Heart left ventricle (tissue), 16 donors: ENCODE measurements at regions not wholly inside any gene's neighbourhood (a gene's known extent, or its start where the extent isn't known, plus 50 kb on each side); places are given as distances from the start of the nearest gene placed in this dataset.

ENCODE experiments used
- ATAC-seq, 4 donors: fragments of 200-7000 bp; cut with Tn5 transposase; one replicate each; pipeline ENCODE4 v1.9.1; 2020 to 2022; ENCODE audit warnings: moderate library complexity in 4 of 4, mild to moderate bottlenecking in 3 of 4, moderate number of reproducible peaks in 1 of 4
- DNase-seq, 5 donors: peaks; one replicate each; pipeline ENCODE4 v3.0.0-alpha.2; 2020
- H3K27ac ChIP-seq, 12 donors: fragments of 200-600 bp; sonication (generic) in 4 of 12; one replicate each; pipeline versions ENCODE4 v1.5.0 to v1.8.0; 2016 to 2022; ENCODE audit warnings: mild to moderate bottlenecking in 2 of 12
- H3K27me3 ChIP-seq, 9 donors: fragments of 200-600 bp; sonication (generic) in 2 of 9; one replicate each; pipeline versions ENCODE4 v1.5.1 to v1.8.0; 2016 to 2022; ENCODE audit warnings: mild to moderate bottlenecking in 3 of 9
- H3K36me3 ChIP-seq, 9 donors: fragments of 200-600 bp; sonication (generic) in 2 of 9; one replicate each; pipeline versions ENCODE4 v1.5.0 to v1.8.0; 2018 to 2022; ENCODE audit warnings: mild to moderate bottlenecking in 2 of 9
- H3K4me1 ChIP-seq, 12 donors: fragments of 200-600 bp; sonication (generic) in 4 of 12; one replicate each; pipeline versions ENCODE4 v1.5.0 to v1.8.0; 2016 to 2022; ENCODE audit warnings: mild to moderate bottlenecking in 3 of 12
- H3K4me3 ChIP-seq, 12 donors: fragments of 200-600 bp; sonication (generic) in 4 of 12; one replicate each; pipeline versions ENCODE4 v1.5.0 to v1.8.0; 2017 to 2022; ENCODE audit warnings: mild to moderate bottlenecking in 9 of 12, moderate library complexity in 4 of 12
- H3K9me3 ChIP-seq, 12 donors: fragments of 200-600 bp; sonication (generic) in 4 of 12; one replicate each; pipeline versions ENCODE4 v1.5.0 to v1.8.0; 2016 to 2022; ENCODE audit warnings: mild to moderate bottlenecking in 1 of 12
- CTCF ChIP-seq, 12 donors: fragments of 200-600 bp; sonication (generic) in 4 of 12; IDR thresholded peaks; one replicate each; pipeline versions ENCODE4 v1.5.0 to v1.8.0; 2018 to 2022; ENCODE audit warnings: antibody characterized with exemption in 12 of 12, mild to moderate bottlenecking in 5 of 12
- POLR2A ChIP-seq, 2 donors: fragments of 450-650 bp; IDR thresholded peaks; one replicate each; pipeline ENCODE4 v1.6.1; 2017; ENCODE audit warnings: antibody characterized with exemption in 2 of 2, mild to moderate bottlenecking in 2 of 2, moderate library complexity in 2 of 2
- WGBS, 4 donors: extraction: QIAGEN DNeasy Blood & Tissue Kit in 2 of 4; methylation state at CpG; one replicate each; pipeline versions ENCODE4 v1.1.5 to v1.1.7; 2013 to 2018; 5-methylcytosine and 5-hydroxymethylcytosine counted together
- intact Hi-C, 10 donors: fragments of 100-400 bp; cut with DNase I; formaldehyde crosslinking; loops; one replicate each; pipeline versions ENCODE4 v1.11.1 to v1.14.2; 2022
- donor health status: ischemic (EF 13 %, LVEDD 7.1; RV severe dilation, severe dysfunction).
- donor health status: healthy with polysubstance abuse.
- donor health status: DM: no; HTN: yes; CAD: no.
- donor health status: DM: no; HTN: no; CAD: no.
- donor health status: ischemic (EF 25% LVEDD 6.9; RV normal size, moderate dysfunction).
- donor health status: ischemic (EF 25% LVEDD 5.7; RV mildly dilated, moderate dysfunction).
- donor health status: healthy.
- donor health status: DM: yes; HTN: yes; CAD: no.
- donor health status: ischemic (EF 35%, LVEDD 5.7; RV mildly dilated, moderate dysfunction).
- donor health status: nonischemic (EF 11% LVEDD 7.7; RV severe dilation, severe dysfunction).
- donor health status: DM: yes; HTN: yes; CAD: no.
- donor health status: PGD.
- donor health status: ischemic (EF 29% LVEDD 5.4; RV normal size, mild dysfunction).
- donor health status: nonischemic (EF 23%, LVEDD 6.1; RV moderate dilation, normal function).

GRCh38 chr12:78793982-78794381 is 70.6 kb upstream of the SYT1 start:
- Histone ChIP-seq H3K36me3 (no peaks in the 10 kb centered on the region), H3K4me1 (no peaks in the 10 kb centered on the region), H3K9me3 (peaks cover 0 to 15% (median 7%) of the 10 kb centered on the region in 12 donors), H3K27ac (no peak overlapping the region), H3K27me3 (no peaks in the 10 kb centered on the region), H3K4me3 (no peak overlapping the region)
- TF ChIP-seq CTCF (IDR thresholded peaks at IDR 0.05) (no peak), POLR2A (IDR thresholded peaks at IDR 0.05) (no peak)
- 91 to 96% (median 93%) methylated on average over 18 of the region's 18 CpGs for WGBS, 4 donors
- intact Hi-C loops = no loop called here
- no peak for ATAC-seq
- DNase-seq = no peak

- TF ChIP-seq CTCF (IDR thresholded peaks at IDR 0.05) = no peak
- TF ChIP-seq POLR2A (IDR thresholded peaks at IDR 0.05) = no peak
- no peak overlapping the region for H3K27ac ChIP-seq
Observed at GRCh38 chr12:78795934-78796445, 68.6 kb upstream of the SYT1 start.

DNA sequence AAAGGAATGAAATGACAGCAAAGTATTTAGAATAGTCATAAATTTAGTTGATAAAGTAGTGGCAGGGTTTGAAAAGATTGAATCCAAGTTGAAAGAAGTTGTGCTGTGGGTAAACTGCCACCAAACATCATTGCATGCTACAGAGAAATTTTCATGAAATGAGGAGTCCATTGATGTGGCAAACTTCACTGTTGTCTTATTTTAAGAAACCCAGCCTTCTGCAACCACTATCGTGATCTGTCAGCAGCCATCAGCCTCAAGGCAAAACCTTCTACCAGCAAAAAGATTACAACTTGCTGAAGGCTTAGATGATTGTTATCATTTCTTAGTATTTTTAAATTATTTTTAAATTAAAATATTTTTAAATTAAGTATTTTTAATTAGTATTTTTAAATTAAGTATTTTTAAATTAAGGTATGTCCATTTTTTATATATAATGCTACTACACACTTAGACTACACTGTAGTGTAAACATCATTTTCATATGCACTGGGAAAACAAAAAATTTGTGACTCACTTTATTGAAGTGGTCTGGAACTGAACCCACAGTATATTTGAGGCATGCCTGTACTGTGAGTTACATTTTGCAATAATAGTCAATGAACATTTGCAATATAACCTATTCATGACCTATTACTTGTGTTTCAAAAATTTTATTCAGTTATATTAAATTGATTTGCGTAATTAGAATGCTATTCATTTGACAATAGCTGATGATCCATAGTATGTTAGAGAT is 67.2 kb upstream of the SYT1 start:
- 87 to 93% (median 89%) methylated on average over 2 of the region's 2 CpGs for WGBS, 4 donors
- H3K27me3 ChIP-seq = no peaks in the 10 kb centered on the region
- intact Hi-C loops = no loop called here
- ATAC-seq (no peak), DNase-seq (no peak)
- H3K9me3 ChIP-seq = peaks cover 0 to 17% (median 7%) of the 10 kb centered on the region in 12 donors
- TF ChIP-seq POLR2A (IDR thresholded peaks at IDR 0.05) (no peak), CTCF (IDR thresholded peaks at IDR 0.05) (no peak)
- no peak overlapping the region for H3K4me3 ChIP-seq
- no peaks in the 10 kb centered on the region for H3K4me1 ChIP-seq
- no peaks in the 10 kb centered on the region for H3K36me3 ChIP-seq
- no peak overlapping the region for H3K27ac ChIP-seq

More at GRCh38 chr12:78795934-78796445, 68.6 kb upstream of the SYT1 start:
- no peaks in the 10 kb centered on the region for H3K4me1 ChIP-seq
- peaks cover 0 to 17% (median 7%) of the 10 kb centered on the region in 12 donors for H3K9me3 ChIP-seq
- ATAC-seq (no peak), DNase-seq (no peak)
- H3K27me3 ChIP-seq = no peaks in the 10 kb centered on the region
- no peak overlapping the region for H3K4me3 ChIP-seq
- intact Hi-C loops = no loop called here
- no peaks in the 10 kb centered on the region for H3K36me3 ChIP-seq

DNA sequence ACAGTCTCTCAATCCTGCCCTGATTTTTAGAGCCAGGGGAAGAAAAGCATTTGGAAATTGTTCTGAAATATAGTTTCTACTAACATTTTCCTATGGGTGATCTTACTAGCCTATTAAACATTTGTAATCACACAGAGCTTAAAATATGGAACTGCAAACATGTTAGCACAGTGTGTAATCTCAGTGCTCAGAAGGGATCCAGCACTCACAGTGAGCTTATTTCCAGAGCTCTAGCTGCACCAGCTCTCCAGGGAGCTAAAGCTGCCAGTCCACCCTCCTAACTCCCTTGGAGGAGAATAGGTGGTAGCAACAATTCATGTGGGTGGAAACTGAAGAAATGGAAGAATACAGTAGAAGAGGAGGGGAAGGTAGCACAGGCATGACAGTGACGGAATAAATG is 64.9 kb upstream of the SYT1 start:
- intact Hi-C loops = no loop called here
- ATAC-seq (no peak), DNase-seq (no peak)
- WGBS, 4 donors = 48 to 78% (median 72%) methylated on average over 1 of the region's 1 CpG
- H3K27me3 ChIP-seq = no peaks in the 10 kb centered on the region
- H3K4me1 ChIP-seq = no peaks in the 10 kb centered on the region
- peaks cover 0 to 17% (median 7%) of the 10 kb centered on the region in 12 donors for H3K9me3 ChIP-seq
- H3K4me3 ChIP-seq = no peak overlapping the region
- no peak overlapping the region for H3K27ac ChIP-seq
- H3K36me3 ChIP-seq = no peaks in the 10 kb centered on the region
- TF ChIP-seq CTCF (IDR thresholded peaks at IDR 0.05) (no peak), POLR2A (IDR thresholded peaks at IDR 0.05) (no peak)
